ENCODE measurements at regions not wholly inside any gene's neighbourhood (a gene's known extent, or its start where the extent isn't known, plus 50 kb on each side); places are given as distances from the start of the nearest gene placed in this dataset.
A peak's percentile ranks its signal among the peaks of the same experiment; 100 is the strongest.

DNA sequence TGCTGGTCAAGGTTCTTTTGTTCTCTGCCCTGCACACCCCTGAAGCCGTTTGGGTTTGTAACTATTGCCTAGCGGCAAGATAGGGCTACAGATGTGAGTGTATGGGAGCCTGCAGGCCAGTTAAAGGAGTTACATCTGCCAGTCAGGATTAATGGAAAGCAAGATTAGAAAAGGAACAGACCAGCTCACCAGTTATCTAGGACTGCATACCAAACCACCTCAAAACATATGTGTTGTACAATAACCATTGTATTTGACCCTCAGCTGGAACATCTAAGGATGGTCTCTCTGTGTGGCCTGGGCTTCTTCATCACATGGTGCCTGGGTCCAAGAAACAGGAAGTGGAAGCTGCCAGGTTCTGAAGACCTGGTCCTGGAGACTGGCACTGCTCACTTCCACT lies 52.5 kb upstream of the FBXO28 start:
- Histone ChIP-seq H3K4me2 (ENCODE audit: extremely low read depth, insufficient read depth, low read length) (no peak overlapping the region), H3K9me3 (ENCODE audit: control insufficient read depth, insufficient read depth, low read depth, low read length) (no peaks in the 10 kb centered on the region), H3K27ac (ENCODE audit: insufficient read depth, low read length) (no peak overlapping the region), H4K20me1 (ENCODE audit: control insufficient read depth, extremely low read depth, insufficient read depth, low read length) (no peaks in the 10 kb centered on the region), H2AFZ (ENCODE audit: low read length) (no peak overlapping the region), H3K27me3 (ENCODE audit: control insufficient read depth, insufficient read depth, low read length) (no peaks in the 10 kb centered on the region), H3K79me2 (ENCODE audit: control insufficient read depth, insufficient read depth, low read length) (no peaks in the 10 kb centered on the region), H3K4me1 (ENCODE audit: control insufficient read depth, extremely low read depth, insufficient read depth, low read length) (no peaks in the 10 kb centered on the region), H3K9ac (ENCODE audit: insufficient read depth, low read length) (no peak overlapping the region), H3K36me3 (ENCODE audit: control insufficient read depth, insufficient read depth, low read length) (no peaks in the 10 kb centered on the region), H3K4me3 (replicated peaks in 1 of 4; ENCODE audit: control extremely low read depth in 1 of 4, insufficient read depth in 1 of 4, low read depth in 3 of 4, low read length in 4 of 4) (no peak overlapping the region)
- TF ChIP-seq EZH2 (IDR thresholded peaks at IDR 0.05; ENCODE audit: low read length, missing control alignments): no peak
- TF ChIP-seq, protein P1, sequence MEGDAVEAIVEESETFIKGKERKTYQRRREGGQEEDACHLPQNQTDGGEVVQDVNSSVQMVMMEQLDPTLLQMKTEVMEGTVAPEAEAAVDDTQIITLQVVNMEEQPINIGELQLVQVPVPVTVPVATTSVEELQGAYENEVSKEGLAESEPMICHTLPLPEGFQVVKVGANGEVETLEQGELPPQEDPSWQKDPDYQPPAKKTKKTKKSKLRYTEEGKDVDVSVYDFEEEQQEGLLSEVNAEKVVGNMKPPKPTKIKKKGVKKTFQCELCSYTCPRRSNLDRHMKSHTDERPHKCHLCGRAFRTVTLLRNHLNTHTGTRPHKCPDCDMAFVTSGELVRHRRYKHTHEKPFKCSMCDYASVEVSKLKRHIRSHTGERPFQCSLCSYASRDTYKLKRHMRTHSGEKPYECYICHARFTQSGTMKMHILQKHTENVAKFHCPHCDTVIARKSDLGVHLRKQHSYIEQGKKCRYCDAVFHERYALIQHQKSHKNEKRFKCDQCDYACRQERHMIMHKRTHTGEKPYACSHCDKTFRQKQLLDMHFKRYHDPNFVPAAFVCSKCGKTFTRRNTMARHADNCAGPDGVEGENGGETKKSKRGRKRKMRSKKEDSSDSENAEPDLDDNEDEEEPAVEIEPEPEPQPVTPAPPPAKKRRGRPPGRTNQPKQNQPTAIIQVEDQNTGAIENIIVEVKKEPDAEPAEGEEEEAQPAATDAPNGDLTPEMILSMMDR (conservative IDR thresholded peaks at IDR 0.05 in 1 of 2, IDR thresholded peaks at IDR 0.05 in 1 of 2; ENCODE audit: low read depth in 1 of 2, low read length in 2 of 2): no peak
- DNase-seq (ENCODE audit: low read depth in 2 of 2): no peak

DNA sequence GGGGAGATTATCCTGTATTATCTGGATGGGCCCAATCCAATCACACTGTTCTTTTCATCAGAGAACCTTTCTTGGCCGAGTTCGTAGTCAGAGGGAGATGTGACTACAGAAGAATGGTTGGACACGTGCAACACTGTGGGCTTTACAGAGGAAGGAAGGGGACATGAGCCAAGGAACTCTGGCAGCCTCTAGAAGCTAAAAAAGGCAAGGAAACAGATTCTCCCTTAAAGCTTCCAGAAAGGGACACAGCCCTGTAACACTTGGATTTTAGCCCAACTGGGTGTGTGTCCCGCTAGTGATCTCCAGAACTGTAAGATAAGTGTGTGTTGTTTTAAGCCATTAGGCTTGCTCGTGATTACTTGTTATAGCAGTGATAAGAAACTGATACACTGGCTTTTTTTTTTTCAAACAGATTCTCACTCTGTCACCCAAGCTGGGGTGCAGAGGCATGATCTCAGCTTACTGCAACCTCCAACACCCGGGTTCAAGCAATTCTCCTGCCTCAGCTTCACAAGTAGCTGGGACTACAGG lies 53.9 kb upstream of the FBXO28 start:
- no peaks in the 10 kb centered on the region for H3K9me3 ChIP-seq (ENCODE audit: control insufficient read depth, insufficient read depth, low read depth, low read length)
- H4K20me1 ChIP-seq (ENCODE audit: control insufficient read depth, extremely low read depth, insufficient read depth, low read length): no peaks in the 10 kb centered on the region
- H3K79me2 ChIP-seq (ENCODE audit: control insufficient read depth, insufficient read depth, low read length): no peaks in the 10 kb centered on the region
- no peak overlapping the region for H3K27ac ChIP-seq (ENCODE audit: insufficient read depth, low read length)
- H2AFZ ChIP-seq (ENCODE audit: low read length): no peak overlapping the region
- no peak for TF ChIP-seq EZH2 (IDR thresholded peaks at IDR 0.05; ENCODE audit: low read length, missing control alignments)
- TF ChIP-seq, protein P1 (conservative IDR thresholded peaks at IDR 0.05 in 1 of 2, IDR thresholded peaks at IDR 0.05 in 1 of 2; ENCODE audit: low read depth in 1 of 2, low read length in 2 of 2): no peak
- no peaks in the 10 kb centered on the region for H3K27me3 ChIP-seq (ENCODE audit: control insufficient read depth, insufficient read depth, low read length)
- H3K9ac ChIP-seq (ENCODE audit: insufficient read depth, low read length): no peak overlapping the region
- DNase-seq (ENCODE audit: low read depth in 2 of 2): no peak
- H3K4me1 ChIP-seq (ENCODE audit: control insufficient read depth, extremely low read depth, insufficient read depth, low read length): no peaks in the 10 kb centered on the region
- H3K4me2 ChIP-seq (ENCODE audit: extremely low read depth, insufficient read depth, low read length): no peak overlapping the region
- no peaks in the 10 kb centered on the region for H3K36me3 ChIP-seq (ENCODE audit: control insufficient read depth, insufficient read depth, low read length)
- no peak overlapping the region for H3K4me3 ChIP-seq (replicated peaks in 1 of 4; ENCODE audit: control extremely low read depth in 1 of 4, insufficient read depth in 1 of 4, low read depth in 3 of 4, low read length in 4 of 4)

DNA sequence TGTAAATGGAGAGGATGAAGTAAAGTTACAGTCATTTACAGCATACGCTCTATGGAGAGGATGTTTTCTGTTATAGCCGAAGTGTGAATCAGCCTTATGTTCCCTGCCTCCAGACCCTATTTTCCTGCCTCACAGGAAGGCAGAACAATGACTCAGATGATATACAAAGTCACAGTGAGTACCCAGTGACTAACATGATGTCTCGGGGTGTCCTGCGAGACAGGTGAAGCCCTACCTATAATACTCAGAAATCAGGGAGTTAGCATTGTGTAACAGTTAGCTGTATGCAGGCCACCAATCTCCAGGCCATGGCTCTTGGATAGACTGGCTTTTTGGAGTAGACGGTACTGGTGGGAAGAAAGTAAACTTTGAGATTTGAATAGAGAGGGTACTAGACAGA lies 55.6 kb upstream of the FBXO28 start:
- Histone ChIP-seq H3K27ac (ENCODE audit: insufficient read depth, low read length) (no peak overlapping the region), H3K36me3 (ENCODE audit: control insufficient read depth, insufficient read depth, low read length) (no peaks in the 10 kb centered on the region), H3K4me2 (ENCODE audit: extremely low read depth, insufficient read depth, low read length) (no peak overlapping the region), H3K79me2 (ENCODE audit: control insufficient read depth, insufficient read depth, low read length) (no peaks in the 10 kb centered on the region), H3K27me3 (ENCODE audit: control insufficient read depth, insufficient read depth, low read length) (no peaks in the 10 kb centered on the region), H3K9me3 (ENCODE audit: control insufficient read depth, insufficient read depth, low read depth, low read length) (no peaks in the 10 kb centered on the region), H4K20me1 (ENCODE audit: control insufficient read depth, extremely low read depth, insufficient read depth, low read length) (no peaks in the 10 kb centered on the region), H2AFZ (ENCODE audit: low read length) (no peak overlapping the region), H3K4me3 (replicated peaks in 1 of 4; ENCODE audit: control extremely low read depth in 1 of 4, insufficient read depth in 1 of 4, low read depth in 3 of 4, low read length in 4 of 4) (no peak overlapping the region), H3K9ac (ENCODE audit: insufficient read depth, low read length) (no peak overlapping the region), H3K4me1 (ENCODE audit: control insufficient read depth, extremely low read depth, insufficient read depth, low read length) (no peaks in the 10 kb centered on the region)
- TF ChIP-seq, protein P1 (conservative IDR thresholded peaks at IDR 0.05 in 1 of 2, IDR thresholded peaks at IDR 0.05 in 1 of 2; ENCODE audit: low read depth in 1 of 2, low read length in 2 of 2): no peak
- TF ChIP-seq EZH2 (IDR thresholded peaks at IDR 0.05; ENCODE audit: low read length, missing control alignments): no peak
- DNase-seq (ENCODE audit: low read depth in 2 of 2): peak in 1 of 2 donors; percentile 47

Data from fibroblast of lung (primary cell).